ENCODE measurements at regions not wholly inside any gene's neighbourhood (a gene's known extent, or its start where the extent isn't known, plus 50 kb on each side); places are given as distances from the start of the nearest gene placed in this dataset.

GRCh38 chrX:80556148-80556547 lies 135.9 kb downstream of the TENT5D start:
- Histone ChIP-seq H3K79me1 (ENCODE audit: low read depth, low read length) (no peaks in the 10 kb centered on the region), H2BK5ac (ENCODE audit: low read depth, low read length) (no peak overlapping the region), H3K36me3 (ENCODE audit: control insufficient read depth in 2 of 4, insufficient read depth in 4 of 4, low read length in 3 of 4) (no peaks in the 10 kb centered on the region), H4K20me1 (replicated peaks in 1 of 2; ENCODE audit: control insufficient read depth in 1 of 2, insufficient read depth in 2 of 2, low read length in 2 of 2) (no peaks in the 10 kb centered on the region), H4K8ac (ENCODE audit: extremely low read depth, insufficient read depth, low read length) (no peak overlapping the region), H3K4me1 (replicated peaks in 1 of 4; ENCODE audit: control insufficient read depth in 3 of 4, insufficient read depth in 4 of 4, low read length in 3 of 4) (no peaks in the 10 kb centered on the region), H4K91ac (replicated peaks; ENCODE audit: insufficient read length, low read length) (no peak overlapping the region), H3K4me2 (ENCODE audit: insufficient read depth in 1 of 2, low read depth in 2 of 2, low read length in 2 of 2) (no peak overlapping the region), H2BK120ac (replicated peaks; ENCODE audit: low read depth, low read length) (no peak overlapping the region), H3K79me2 (ENCODE audit: control insufficient read depth in 1 of 2, insufficient read depth in 2 of 2, low read length in 2 of 2) (no peaks in the 10 kb centered on the region), H3K4me3 (ENCODE audit: extremely low read depth in 1 of 4, insufficient read depth in 2 of 4, low read depth in 3 of 4, low read length in 4 of 4) (no peak overlapping the region), H2AK5ac (ENCODE audit: low read depth, low read length) (no peak overlapping the region), H3K56ac (replicated peaks; ENCODE audit: insufficient read length, low read depth, low read length) (no peak overlapping the region), H2AFZ (ENCODE audit: low read length) (no peak overlapping the region), H3K4ac (replicated peaks; ENCODE audit: insufficient read length, low read depth, low read length) (no peak overlapping the region), H4K5ac (ENCODE audit: insufficient read length, low read depth, low read length) (no peak overlapping the region), H3K27ac (ENCODE audit: low read depth, low read length) (no peak overlapping the region), H3K9ac (replicated peaks in 1 of 4; ENCODE audit: extremely low read depth in 1 of 4, low read depth in 3 of 4, low read length in 3 of 4) (no peak overlapping the region), H2BK20ac (ENCODE audit: low read length) (no peak overlapping the region), H2BK12ac (ENCODE audit: low read depth, low read length) (no peak overlapping the region), H3K18ac (ENCODE audit: extremely low read depth, low read length) (no peak overlapping the region), H3K9me3 (ENCODE audit: insufficient read depth in 2 of 2, low read depth in 1 of 2, low read length in 1 of 2) (no peaks in the 10 kb centered on the region; a peak in 1 of 4 replicates), H3K23me2 (ENCODE audit: low read depth, low read length) (no peaks in the 10 kb centered on the region), H3K23ac (ENCODE audit: insufficient read length) (no peak overlapping the region), H2BK15ac (ENCODE audit: low read length) (no peak overlapping the region), H3K14ac (ENCODE audit: insufficient read length) (no peak overlapping the region), H3K27me3 (replicated peaks in 1 of 4; ENCODE audit: control insufficient read depth in 3 of 4, extremely low read depth in 1 of 4, insufficient read depth in 3 of 4, low read length in 3 of 4) (no peaks in the 10 kb centered on the region)
- TF ChIP-seq HDAC2 (IDR thresholded peaks at IDR 0.05; ENCODE audit: borderline replicate concordance in 1 of 2, low read depth in 2 of 2, low read length in 2 of 2): no peak
- no peak for FAIRE-seq
- DNase-seq (ENCODE audit: low read depth in 1 of 2, low spot score in 2 of 2): no peak
- 88% methylated on average over 3 of the region's 3 CpGs; no CpG with 5 or more reads in 1 of the 2 experiments for WGBS, 2 experiments (ENCODE audit: extremely low coverage in 1 of 2, insufficient coverage in 1 of 2, insufficient read length in 1 of 2, insufficient replicate concordance in 2 of 2, low coverage in 1 of 2, low lambda C conversion rate in 2 of 2, missing lambda C conversion rate in 1 of 2)
- ChIA-PET CTCF (ENCODE audit: partially characterized antibody) (interaction anchor here (0.9 kb wide), 1 partner anchor 23 kb away, joined by 3 read pairs; no protein-coding TSS in a partner anchor), POLR2A (ENCODE audit: partially characterized antibody) (no interaction called here)

All from H1 (cell line).